ENCODE measurements at regions not wholly inside any gene's neighbourhood (a gene's known extent, or its start where the extent isn't known, plus 50 kb on each side); places are given as distances from the start of the nearest gene placed in this dataset. TPM values are rescaled to one million over a fixed set of nuclear protein-coding genes. Genes with fewer than 3 reads are reported as not detected.

DNA sequence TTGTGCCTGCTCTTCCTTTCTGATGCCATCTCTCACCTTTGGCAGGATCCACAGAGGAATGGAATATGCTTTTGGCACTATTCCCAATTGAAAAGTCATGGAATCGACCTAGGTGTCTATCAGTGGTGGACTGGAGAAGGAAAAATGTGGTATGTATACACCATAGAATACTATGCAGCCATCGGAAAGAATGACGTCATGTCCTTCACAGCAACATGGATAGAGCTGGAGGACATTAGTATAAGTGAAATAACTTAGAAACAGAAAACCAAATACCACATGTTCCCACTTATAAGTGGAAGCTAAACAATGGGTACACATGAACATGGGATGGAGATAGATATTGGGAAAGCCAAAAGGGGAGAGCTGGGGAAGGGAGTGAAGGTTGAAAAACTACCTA lies 58.3 kb upstream of the SMIM31 start:
- no peak for DNase-seq

DNA sequence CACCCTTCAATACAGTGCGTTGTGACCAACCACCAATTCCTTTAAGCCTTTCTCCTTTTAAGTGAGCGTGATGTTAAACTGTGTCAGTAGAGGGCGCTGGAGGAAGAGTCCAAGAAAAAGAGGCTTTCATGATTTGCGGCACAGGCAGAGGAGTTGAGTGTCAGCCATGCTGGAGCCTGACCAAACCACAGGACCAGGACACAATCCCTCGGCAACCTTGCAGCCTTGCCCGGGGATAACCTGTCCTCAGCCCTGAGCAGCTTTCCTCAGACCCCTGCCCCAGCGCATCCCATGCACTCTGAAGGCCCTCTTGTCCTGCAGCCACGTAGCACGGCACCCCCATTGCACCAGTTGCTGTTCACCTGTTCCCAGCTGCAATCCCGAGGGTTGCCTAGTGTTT lies 53.5 kb upstream of the SMIM31 start:
- WGBS, 2 donors = 77 to 80% methylated on average over 9 to 10 of the region's 10 CpGs
- TF ChIP-seq, protein P1, sequence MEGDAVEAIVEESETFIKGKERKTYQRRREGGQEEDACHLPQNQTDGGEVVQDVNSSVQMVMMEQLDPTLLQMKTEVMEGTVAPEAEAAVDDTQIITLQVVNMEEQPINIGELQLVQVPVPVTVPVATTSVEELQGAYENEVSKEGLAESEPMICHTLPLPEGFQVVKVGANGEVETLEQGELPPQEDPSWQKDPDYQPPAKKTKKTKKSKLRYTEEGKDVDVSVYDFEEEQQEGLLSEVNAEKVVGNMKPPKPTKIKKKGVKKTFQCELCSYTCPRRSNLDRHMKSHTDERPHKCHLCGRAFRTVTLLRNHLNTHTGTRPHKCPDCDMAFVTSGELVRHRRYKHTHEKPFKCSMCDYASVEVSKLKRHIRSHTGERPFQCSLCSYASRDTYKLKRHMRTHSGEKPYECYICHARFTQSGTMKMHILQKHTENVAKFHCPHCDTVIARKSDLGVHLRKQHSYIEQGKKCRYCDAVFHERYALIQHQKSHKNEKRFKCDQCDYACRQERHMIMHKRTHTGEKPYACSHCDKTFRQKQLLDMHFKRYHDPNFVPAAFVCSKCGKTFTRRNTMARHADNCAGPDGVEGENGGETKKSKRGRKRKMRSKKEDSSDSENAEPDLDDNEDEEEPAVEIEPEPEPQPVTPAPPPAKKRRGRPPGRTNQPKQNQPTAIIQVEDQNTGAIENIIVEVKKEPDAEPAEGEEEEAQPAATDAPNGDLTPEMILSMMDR (IDR thresholded peaks at IDR 0.05) = no peak
- TF ChIP-seq POLR2A (IDR thresholded peaks at IDR 0.05) = no peak
- Histone ChIP-seq H3K4me3 (replicated peaks in 1 of 3) (no peak overlapping the region), H3K36me3 (no peaks in the 10 kb centered on the region), H3K27ac (no peak overlapping the region), H3K9me3 (no peaks in the 10 kb centered on the region), H3K27me3 (no peaks in the 10 kb centered on the region), H3K4me1 (no peaks in the 10 kb centered on the region)
- intact Hi-C loops (cut with DNase I) = no loop called here
- DNase-seq = no peak

More for the DNA sequence above, 58.3 kb upstream of the SMIM31 start:
- Histone ChIP-seq H3K4me3 (replicated peaks in 1 of 3) (no peak overlapping the region), H3K4me1 (no peaks in the 10 kb centered on the region), H3K27ac (no peak overlapping the region), H3K9me3 (no peaks in the 10 kb centered on the region), H3K27me3 (no peaks in the 10 kb centered on the region), H3K36me3 (no peaks in the 10 kb centered on the region)
- TF ChIP-seq, protein P1 (IDR thresholded peaks at IDR 0.05) = no peak
- TF ChIP-seq POLR2A (IDR thresholded peaks at IDR 0.05) = no peak
- intact Hi-C loops (cut with DNase I) = no loop called here
- WGBS, 2 donors = 73 to 86% methylated on average over 3 of the region's 3 CpGs

- DNase-seq = no peak
- Histone ChIP-seq H3K27me3 (no peaks in the 10 kb centered on the region), H3K36me3 (no peaks in the 10 kb centered on the region), H3K27ac (no peak overlapping the region), H3K9me3 (no peaks in the 10 kb centered on the region), H3K4me3 (replicated peaks in 1 of 3) (no peak overlapping the region), H3K4me1 (no peaks in the 10 kb centered on the region)
- intact Hi-C loops (cut with DNase I) = no loop called here
- WGBS, 2 donors = 53 to 74% methylated on average over 4 of the region's 4 CpGs
- no peak for TF ChIP-seq POLR2A (IDR thresholded peaks at IDR 0.05)
- TF ChIP-seq, protein P1 (IDR thresholded peaks at IDR 0.05) = no peak
Measured at GRCh38 chr4:164701665-164702064, 52.3 kb upstream of the SMIM31 start.

Small RNA genes lying in the stretch of these regions (small RNA-seq; reads per million reads assigned to genes)
- not detected for gene AC074198.2
- gene RNU6-284P = not detected
